Stimulated activated CD4-positive, alpha-beta T cell treated with anti-CD3 and anti-CD28 coated beads, Interleukin-1b, Interleukin-23, amount 100 ng/mL, for 24 hours (primary cell): ENCODE measurements at regions not wholly inside any gene's neighbourhood (a gene's known extent, or its start where the extent isn't known, plus 50 kb on each side); places are given as distances from the start of the nearest gene placed in this dataset.

Experiments
- DNase-seq, 4 experiments: peaks; one replicate each; pipeline ENCODE4 v3.0.0-alpha.2; 2020; ENCODE audit warnings: low read depth in 4 of 4, low spot score in 1 of 4

- DNase-seq = no peak
Measured at GRCh38 chr6:100944644-100945043, 63.5 kb upstream of the ASCC3 start.

- DNase-seq = no peak
Measured at GRCh38 chr6:100946021-100946540, 65.0 kb upstream of the ASCC3 start.

GRCh38 chr6:100946711-100947110 is 65.6 kb upstream of the ASCC3 start:
- DNase-seq = no peak

- no peak for DNase-seq
Measured at GRCh38 chr6:100948381-100949133, 67.4 kb upstream of the ASCC3 start.

GRCh38 chr6:100952006-100952405 is 70.9 kb upstream of the ASCC3 start:
- DNase-seq = no peak

GRCh38 chr6:100959280-100959679 is 78.2 kb upstream of the ASCC3 start:
- DNase-seq = no peak

- DNase-seq = no peak
Measured at GRCh38 chr6:100962466-100962865, 81.3 kb upstream of the ASCC3 start.

GRCh38 chr6:100965067-100965466 is 83.9 kb upstream of the ASCC3 start:
- no peak for DNase-seq

- DNase-seq = no peak
Measured at GRCh38 chr6:100968949-100969348, 87.8 kb upstream of the ASCC3 start.

- DNase-seq = no peak
Measured at GRCh38 chr6:100979267-100979666, 98.1 kb upstream of the ASCC3 start.

- DNase-seq = no peak
Measured at GRCh38 chr6:100980949-100981348, 99.8 kb upstream of the ASCC3 start.

GRCh38 chr6:100986921-100987320 is 105.8 kb upstream of the ASCC3 start:
- no peak for DNase-seq

GRCh38 chr6:100987556-100987955 is 106.4 kb upstream of the ASCC3 start:
- DNase-seq = no peak

- DNase-seq = no peak
Measured at GRCh38 chr6:100988391-100988984, 107.4 kb upstream of the ASCC3 start.

GRCh38 chr6:100990070-100990469 is 108.9 kb upstream of the ASCC3 start:
- no peak for DNase-seq

- no peak for DNase-seq
Measured at GRCh38 chr6:100996409-100996808, 115.3 kb upstream of the ASCC3 start.

- no peak for DNase-seq
Measured at GRCh38 chr6:100998111-100998510, 117.0 kb upstream of the ASCC3 start.

- DNase-seq = no peak
Measured at GRCh38 chr6:100999034-100999597, 118.0 kb upstream of the ASCC3 start.

- no peak for DNase-seq
Measured at GRCh38 chr6:101000341-101000740, 119.2 kb upstream of the ASCC3 start.

- DNase-seq = no peak
Measured at GRCh38 chr6:101001012-101001411, 119.9 kb upstream of the ASCC3 start.

- no peak for DNase-seq
Measured at GRCh38 chr6:101001607-101002006, 120.5 kb upstream of the ASCC3 start.

GRCh38 chr6:101003075-101003474 is 121.9 kb upstream of the ASCC3 start:
- DNase-seq = no peak
